ENCODE measurements at regions not wholly inside any gene's neighbourhood (a gene's known extent, or its start where the extent isn't known, plus 50 kb on each side); places are given as distances from the start of the nearest gene placed in this dataset.

DNA sequence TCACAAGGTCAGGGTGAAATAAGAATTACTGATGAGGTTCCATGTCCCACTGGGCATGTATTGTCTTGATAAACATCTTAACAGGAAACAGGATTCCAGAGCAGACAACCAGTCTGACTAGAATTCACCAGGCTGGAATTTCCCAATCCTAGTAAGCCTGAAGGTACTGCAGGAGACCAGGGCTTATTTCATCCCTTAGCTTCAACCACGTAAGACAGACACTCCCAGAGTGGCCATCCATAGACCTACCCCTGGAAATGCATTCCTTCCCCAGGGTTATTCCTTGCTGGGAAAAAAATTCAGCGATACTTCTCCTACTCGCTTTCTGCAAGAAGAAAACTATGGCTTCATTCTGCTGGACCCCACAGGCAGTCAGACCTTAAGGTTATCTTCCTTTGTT lies 785.4 kb downstream of the NR2F1-AS1 start:
- no peak for DNase-seq (ENCODE audit: low spot score)

DNA sequence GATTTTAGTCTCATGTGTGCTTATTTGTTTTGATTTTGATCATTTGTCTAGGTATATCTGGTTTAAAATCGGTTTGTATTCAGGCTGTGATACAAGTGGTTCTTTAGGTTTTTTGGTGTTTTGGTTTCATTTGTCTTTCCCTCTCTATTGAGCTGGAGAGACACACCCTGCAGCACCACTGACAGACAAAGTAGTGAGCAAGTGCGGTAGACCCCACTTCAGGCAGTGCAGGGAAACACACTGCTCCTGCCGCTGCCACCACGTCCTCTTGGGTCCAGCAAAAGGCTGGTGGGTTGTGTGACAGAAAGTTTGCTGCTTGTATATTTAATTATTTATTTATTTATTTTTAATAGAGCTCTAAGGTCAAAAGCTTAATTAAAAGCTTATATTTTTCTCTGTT lies 801.0 kb downstream of the NR2F1-AS1 start:
- DNase-seq (ENCODE audit: low spot score): no peak

DNA sequence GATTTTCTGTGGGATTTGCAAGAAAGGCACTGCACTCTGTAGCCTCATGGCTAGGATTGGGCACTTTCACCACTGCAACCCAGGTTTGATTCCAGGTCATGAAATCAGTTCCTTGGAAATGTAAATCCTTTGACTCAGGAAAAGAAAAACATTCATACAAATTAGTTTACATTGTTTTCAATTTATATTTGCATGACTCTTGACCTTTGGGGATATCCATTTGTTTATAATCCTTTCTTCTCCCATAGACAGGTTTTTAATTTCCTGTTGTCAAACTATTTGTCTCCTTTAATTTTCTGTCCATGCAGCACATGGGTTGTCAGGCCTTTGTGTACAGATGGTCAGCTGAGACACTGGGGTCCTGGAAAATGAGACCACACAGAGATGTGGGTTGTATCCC lies 801.5 kb downstream of the NR2F1-AS1 start:
- no peak for DNase-seq (ENCODE audit: low spot score)

DNA sequence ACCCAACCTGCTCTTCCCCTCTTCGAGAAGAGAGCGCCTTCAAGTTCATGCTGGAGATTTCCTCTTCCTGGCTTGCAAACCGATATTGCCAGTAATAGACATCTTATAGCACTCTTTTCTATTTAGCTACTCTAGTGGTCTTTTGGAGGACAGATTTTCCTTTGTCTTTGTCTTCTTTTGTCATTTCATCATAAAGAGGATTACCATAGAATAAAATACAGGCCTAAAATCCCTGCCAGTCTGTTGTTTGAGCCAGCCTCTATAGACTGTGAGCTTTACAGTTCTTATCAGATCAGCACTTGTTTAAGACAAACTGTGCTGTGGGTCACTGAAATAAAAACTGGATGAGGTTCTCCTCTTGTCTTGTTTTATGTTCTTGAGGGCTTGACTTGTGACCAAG lies 802.8 kb downstream of the NR2F1-AS1 start:
- DNase-seq (ENCODE audit: low spot score): no peak

DNA sequence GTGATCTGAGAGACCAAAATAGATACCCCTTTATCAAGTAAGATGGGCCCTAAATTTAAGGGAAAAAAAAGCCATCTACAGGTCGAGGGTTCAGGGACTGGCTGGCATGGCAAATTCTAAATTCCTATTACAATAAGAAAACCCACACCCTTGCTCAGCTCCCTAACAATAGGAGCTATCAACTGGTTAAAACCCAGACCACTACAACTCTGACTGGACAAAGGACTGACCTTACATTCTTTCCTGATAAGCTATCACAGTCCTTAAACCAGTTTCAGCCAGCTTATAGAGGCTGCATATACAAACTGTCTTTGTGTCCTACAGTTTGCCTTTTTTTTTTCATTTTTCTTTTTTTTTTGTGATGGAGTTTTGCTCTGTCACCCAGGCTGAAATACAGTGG lies 803.6 kb downstream of the NR2F1-AS1 start:
- no peak for DNase-seq (ENCODE audit: low spot score)

DNA sequence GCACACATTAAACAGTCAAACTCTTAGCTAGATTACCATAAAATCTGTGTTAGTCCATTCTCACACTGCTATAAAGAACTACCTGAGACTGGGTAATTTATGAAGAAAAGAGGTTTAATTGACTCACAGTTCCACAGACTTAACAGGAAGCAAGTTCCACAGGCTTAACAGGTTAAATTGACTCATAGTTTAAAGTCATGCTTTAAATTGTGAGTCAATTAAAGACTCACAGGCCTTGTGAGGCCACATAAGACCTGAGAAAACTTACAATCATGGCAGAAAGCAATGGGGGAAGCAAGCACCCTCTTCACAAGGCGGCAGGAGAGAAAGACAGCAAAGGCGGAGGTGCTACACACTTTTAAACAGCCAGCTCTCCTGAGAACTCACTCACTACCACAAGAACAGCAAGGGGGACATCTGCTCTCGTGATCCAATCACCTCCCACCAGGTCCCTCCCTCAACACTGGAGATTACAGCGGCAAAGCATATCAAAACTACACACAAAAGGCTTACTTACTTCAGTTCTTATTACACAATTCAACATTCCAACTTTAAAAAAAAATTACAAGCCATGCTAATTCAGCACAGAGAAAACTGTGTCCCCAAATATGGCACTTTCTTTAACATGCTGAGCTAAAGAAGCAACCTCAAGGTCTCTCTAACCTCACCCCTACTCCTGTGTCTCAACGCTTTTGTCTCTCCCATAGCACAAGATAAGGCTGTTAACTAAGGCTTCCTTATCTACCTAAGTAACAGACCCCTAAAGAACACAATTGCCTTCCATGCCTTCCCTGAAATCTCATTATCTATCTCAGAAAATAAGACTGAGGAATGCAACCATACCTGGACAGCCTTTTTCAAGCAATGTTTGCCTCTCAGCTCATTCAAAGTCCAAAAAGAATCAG lies 805.1 kb downstream of the NR2F1-AS1 start:
- DNase-seq (ENCODE audit: low spot score): no peak

DNA sequence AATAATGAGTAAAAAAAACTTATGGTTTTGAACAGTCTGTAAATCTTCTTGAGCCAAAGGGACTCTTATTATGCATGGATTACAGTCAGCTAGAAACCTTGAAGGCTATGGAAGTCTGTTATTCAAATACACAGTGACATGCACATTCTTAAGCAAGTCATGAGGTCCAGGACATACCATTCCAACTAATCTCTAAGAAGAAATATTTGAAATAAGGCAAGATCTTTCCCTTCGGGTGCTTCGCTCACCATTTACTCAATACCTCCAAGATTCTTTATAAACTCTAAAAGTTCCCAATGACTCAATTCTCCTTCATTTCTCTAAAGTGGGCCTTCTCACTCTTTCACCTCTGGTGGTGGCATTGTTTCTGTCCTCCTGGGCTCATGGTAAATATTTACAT lies 811.0 kb downstream of the NR2F1-AS1 start:
- DNase-seq (ENCODE audit: low spot score): no peak

DNA sequence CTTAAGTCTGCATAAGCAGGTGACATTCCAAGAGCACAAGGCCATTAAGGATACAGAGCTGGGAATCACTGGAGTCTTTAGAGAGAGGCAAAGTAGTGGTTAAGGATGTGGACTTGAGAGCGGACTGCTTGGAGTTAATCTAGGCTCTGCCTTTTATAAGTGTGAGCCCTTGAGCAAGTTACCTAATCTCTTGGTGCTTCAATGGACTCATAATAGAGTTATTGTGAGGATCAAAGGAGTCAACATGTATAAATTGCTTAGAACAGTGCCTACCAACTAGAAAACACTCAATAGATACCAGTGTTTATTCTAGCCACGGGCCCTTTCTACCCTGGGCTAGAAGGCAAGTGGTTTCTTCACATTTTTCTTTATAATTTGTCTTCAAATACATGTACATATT lies 819.4 kb downstream of the NR2F1-AS1 start:
- DNase-seq (ENCODE audit: low spot score): no peak

DNA sequence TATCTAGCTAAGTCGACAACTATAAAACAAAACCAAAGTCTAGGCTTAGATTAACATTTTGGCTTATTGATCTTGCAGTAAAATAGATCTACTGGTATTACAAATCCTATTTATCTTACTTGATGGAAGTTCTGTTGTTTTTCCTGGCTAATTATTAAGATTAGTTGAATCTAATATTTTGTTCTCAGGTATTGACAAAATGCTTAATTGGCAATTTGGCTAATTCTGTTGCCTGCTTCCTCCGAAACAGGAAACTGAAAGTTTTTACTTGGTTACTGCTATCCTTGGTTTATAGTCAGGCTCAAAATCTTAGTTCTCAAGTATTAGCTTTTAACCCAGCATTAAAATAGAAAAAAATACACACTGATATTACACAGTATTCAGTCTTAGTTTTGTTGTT lies 820.5 kb downstream of the NR2F1-AS1 start:
- no peak for DNase-seq (ENCODE audit: low spot score)

DNA sequence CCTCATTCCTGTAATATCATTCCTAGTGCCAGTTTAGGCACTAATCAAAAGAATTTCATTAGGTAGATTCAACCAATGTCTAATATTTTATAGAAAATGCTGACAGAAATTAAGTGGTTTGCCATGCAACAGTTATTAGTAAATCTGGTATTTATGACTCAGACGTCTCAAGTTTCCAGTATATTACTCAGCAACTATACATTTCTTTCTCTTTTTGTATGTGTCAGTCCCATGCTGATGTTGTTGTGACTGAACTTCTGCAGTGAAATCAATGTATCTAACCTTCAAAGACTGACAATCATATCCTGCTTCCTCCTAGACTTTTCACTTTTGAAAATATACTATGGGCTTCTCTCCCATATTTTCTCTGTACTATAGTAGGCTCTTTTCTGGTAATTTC lies 822.5 kb downstream of the NR2F1-AS1 start:
- DNase-seq (ENCODE audit: low spot score): no peak

DNA sequence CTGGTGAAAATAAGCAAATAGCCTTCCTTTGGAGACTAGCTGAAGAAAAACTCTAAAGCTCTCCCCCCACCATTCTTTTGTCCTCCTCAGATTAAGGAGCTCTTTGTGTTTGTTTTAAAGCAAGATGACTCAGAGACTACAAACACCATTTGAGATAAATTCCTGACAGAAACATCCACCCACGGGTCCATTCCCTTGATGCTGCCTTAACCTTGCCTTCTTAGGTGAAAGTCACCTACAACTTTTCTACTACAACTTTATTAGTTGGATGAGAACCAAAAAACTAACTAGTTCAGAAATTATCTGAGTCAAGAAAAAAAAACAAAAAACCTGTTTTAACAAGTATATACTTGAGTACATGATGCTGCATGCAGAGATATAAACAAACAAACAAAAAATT lies 831.1 kb downstream of the NR2F1-AS1 start:
- DNase-seq (ENCODE audit: low spot score): no peak

DNA sequence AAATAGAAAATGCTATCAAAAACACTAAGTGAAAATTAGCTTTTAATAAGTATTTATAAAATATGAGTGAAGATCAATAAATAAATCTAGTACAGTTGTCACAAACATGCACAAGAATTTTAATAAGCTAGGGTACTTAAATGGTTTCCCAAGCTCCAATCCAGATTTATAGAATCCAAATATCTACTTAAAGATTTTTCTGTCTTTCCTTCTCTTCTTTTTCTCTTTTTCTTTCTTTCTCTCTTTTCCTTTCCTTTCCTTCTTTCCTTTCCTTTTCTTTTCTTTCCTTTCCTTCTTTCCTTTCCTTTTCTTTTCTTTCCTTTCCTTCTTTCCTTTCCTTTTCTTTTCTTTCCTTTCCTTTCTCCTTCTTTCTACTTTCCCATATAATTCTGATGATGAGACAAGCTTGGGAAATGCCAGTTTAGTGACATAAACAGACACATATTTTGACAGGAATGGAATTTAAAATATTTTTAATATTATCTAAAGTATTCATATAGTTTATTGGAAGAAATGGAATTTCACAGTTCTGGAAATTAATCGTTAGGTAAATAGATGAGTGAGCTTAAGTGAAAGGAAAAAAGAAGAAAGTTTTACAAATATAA lies 832.8 kb downstream of the NR2F1-AS1 start:
- no peak for DNase-seq (ENCODE audit: low spot score)

DNA sequence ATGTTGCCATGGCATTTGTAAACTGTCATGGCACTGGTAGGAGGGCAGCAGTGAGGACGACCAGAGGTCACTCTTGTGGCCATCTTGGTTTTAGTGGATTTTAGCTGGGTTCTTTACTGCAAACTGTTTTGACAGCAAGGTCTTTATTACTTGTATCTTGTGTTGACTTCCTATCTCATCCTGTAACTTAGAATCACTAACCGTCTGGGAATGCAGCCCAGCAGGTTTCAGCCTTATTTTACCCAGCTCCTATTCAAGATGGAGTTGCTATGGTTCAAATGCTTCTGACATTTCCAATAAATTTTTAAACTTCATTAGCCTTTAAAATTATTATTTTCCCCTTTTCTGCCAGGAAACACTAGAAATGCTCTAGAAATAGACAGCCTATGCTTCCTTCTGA lies 839.1 kb downstream of the NR2F1-AS1 start:
- no peak for DNase-seq (ENCODE audit: low spot score)

DNA sequence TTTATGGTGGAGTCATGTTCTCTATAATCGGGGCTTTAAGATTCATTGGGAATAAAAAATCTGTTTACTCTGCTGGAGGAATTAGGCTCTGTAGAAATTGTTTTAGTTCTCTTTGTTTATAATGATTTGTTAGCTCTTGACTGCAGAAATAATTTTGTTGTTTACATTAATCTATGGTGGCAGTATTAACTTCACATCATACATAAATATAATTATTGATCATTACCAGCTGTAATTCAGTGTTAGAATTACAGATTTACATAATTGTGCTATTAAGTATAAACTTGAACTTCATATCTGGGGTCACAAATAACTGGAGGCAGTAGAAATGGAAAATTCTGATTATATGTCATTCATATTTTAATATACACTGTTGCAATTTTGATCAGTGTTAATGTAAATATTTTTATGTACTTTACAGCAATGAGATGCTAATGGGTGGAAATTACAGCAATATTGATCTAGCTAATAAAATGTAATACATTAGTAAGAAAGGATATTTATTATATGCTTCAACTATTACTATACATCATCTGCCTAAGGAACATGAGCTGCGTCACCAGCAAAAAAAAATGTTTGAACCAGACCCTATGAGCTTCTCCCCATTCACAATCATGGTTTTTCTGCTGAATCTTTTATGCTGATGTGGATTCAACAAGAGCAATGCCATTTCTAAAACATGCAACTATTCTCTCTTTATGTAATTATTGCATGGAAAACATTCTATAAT lies 846.6 kb downstream of the NR2F1-AS1 start:
- DNase-seq (ENCODE audit: low spot score): no peak

DNA sequence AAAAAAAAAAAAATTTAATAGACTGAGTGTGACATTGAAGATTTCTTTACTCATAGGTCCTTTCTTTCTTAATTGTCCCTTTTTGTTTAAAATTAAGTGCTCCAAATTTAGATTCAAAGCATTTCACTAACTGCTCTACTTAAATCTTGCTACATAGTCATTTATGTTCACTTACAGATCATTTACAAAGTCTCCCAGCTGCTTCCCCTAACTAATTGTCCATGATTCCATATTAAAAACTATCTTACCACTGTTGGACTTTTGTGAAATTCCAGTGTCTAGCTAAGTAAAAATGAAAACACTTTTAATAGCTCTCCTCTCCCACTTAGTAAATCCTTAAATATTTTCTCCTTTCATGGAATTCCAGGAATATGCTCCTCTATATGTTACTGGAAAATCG lies 850.5 kb downstream of the NR2F1-AS1 start:
- DNase-seq (ENCODE audit: low spot score): no peak

DNA sequence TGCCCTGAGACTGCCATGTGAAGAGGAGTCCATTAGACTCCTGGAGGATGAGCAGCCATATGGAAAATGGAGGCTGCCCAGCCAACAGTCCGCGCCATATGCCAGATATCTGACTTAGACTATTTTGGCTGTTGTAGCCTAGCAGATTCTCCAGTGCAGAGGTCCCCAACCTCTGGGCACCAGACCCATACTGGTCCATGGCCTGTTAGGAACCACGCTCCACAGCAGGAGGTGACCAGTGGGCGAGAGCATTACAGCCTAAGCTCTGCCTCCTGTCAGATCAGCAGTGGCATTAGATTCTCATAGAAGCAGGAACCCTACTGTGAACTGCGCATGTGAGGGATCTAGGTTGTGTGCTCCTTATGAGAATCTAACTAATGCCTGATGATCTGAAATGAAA lies 851.9 kb downstream of the NR2F1-AS1 start:
- no peak for DNase-seq (ENCODE audit: low spot score)

DNA sequence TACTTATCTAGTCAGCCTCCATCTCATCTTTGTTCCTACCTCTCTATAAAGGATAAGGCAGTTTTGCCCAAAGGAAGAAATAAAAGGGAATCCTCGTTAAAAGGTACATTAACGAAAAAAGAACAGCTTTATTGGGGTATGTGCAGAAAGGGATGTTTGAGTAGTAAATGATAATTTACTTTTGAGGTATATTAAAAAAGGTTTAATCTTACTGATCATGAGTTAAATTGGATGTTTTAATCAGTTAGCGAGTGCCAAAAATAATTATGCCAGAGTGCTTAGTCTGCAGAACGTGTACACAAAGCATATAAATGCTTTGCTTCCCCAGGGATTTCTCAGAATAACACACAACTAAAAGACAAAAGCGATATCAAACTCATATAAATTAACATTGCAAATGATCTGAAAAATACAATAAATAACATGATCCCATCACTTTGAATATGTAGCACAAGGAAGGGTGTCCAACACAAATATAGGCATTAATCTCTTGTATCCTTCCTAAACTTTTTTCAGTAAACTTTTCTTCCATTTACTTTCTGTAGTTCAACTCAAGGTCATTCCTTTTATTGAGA lies 865.0 kb downstream of the NR2F1-AS1 start:
- DNase-seq (ENCODE audit: low spot score): no peak

DNA sequence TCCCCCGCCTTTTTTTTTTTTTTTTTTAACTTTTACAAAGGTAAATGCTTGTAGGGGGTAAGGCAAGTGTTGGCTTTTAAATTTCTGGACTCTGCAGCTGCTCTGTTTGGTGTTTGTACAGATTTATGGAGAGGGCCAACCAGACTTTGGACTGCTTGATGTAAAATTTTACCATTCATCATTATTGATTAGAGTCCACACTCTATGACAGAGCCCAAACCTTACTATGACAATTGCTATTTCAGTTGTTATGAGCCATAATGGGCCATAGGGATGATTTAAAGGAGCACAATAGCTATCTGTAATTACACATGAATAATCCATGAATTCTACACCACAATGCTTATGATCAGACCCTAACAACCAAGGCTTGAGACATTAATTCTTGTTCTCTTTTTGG lies 867.2 kb downstream of the NR2F1-AS1 start:
- no peak for DNase-seq (ENCODE audit: low spot score)

DNA sequence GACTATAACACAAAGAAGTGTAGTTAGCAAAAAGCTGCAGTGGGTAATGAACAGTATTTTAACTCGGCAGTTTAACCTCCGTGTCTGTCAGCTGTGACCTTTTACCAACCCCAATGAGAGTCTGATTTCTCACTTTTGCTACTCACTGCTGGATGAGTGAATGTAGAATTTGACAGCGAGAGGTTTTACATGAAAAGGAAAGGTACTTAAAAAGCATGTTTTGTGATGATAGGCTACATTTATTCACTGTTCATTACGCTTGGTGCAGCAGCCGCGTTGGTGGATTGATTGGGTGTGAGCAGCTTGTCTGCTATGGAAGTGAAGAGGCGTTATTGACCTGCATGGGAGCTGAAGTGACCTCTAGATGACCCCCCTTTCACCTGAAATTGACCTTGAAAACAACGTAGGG lies 867.7 kb downstream of the NR2F1-AS1 start:
- no peak for DNase-seq (ENCODE audit: low spot score)

DNA sequence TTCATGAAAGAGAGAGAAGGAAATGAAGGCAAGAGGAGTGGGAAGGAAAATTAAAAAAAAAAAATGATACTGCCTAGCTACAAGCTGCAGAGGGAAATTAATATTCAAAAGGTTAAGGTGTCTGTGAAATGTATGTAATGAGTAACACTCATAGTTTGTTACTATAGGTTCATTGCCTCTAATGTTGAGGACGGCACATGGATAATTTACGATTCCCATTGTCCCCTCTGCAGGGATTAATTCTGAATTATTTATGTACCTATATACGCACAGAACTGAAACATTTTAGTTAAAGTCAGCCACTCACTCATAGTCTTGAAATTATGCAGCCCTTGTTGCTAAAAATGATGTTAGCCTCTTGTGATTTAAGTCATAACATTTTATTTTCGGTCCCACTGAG lies 869.1 kb downstream of the NR2F1-AS1 start:
- DNase-seq (ENCODE audit: low spot score): no peak

DNA sequence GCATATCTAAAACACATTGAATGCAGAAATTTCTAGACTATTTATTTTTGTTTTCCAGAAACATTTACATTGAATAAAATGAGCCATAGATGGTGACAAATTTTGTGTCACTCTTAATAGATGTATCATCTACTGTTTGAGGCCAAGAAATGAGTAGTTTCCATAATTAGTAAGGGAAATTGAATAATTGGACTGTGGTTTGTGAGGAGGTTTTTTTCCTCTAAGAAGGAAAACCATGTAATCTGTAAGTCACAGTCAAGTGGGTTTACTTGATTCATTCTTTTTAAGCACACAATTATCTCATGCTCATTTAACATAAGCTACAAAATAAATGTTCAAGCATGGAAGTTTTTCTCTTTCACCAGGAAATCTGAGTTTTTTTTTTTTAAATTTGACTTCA lies 876.4 kb downstream of the NR2F1-AS1 start:
- no peak for DNase-seq (ENCODE audit: low spot score)

DNA sequence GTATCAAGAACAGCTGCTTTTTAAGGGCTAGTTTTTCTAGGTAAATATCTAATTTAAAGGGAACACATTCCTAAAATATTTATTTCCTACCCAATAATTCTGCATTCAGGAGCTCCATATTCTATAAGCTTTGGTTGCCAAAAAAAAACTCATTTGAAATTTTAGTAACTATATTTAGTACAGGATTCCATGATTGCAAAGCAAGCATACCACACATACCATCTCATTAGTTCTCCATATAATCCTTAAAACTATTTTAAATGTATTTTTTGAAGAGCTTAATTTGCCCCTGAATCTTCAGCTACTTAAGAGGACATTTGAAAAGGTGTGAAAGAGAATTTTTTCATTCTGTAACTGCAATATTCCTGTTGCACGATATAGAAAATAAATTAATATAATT lies 877.0 kb downstream of the NR2F1-AS1 start:
- DNase-seq (ENCODE audit: low spot score): no peak
